ENCODE measurements at regions not wholly inside any gene's neighbourhood (a gene's known extent, or its start where the extent isn't known, plus 50 kb on each side); places are given as distances from the start of the nearest gene placed in this dataset.
"Not testable (repeated sequence)": the region's sequence is repeated elsewhere in the genome, so short reads cannot be mapped to it uniquely, and the experiment has no call there.

- Histone ChIP-seq H3K4me3 (ENCODE audit: low read depth, low read length) (no peak overlapping the region), H3K27ac (ENCODE audit: low read depth) (no peak overlapping the region), H3K36me3 (ENCODE audit: insufficient read depth) (no peaks in the 10 kb centered on the region), H3K4me1 (ENCODE audit: insufficient read depth) (no peaks in the 10 kb centered on the region)
- no peak for DNase-seq (ENCODE audit: extremely low spot score)
- WGBS = 91% methylated on average over 3 of the region's 3 CpGs
Observed at GRCh38 chr1:43108080-43108479, 64.0 kb downstream of the EBNA1BP2 start.

DNA sequence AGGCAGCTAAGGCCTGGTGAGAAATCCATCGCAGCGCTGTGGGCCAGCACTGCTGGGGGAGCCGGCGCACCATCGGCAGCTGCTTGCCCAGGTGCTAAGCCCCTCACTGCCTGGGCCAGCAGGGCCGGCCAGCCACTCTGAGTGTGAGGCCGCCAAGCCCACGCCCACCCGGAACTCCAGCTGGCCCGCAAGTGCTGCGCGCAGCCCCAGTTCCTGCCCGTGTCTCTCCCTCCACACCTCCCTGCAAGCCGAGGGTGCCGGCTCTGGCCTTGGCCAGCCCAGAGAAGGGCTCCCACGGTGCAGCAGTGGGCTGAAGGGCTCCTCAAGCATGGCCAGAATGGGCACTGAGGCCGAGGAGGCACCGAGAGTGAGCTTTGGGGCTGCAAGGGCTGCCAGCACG, 64.4 kb downstream of the EBNA1BP2 start:
- Histone ChIP-seq H3K4me3 (ENCODE audit: low read depth, low read length) (no peak overlapping the region), H3K4me1 (ENCODE audit: insufficient read depth) (no peaks in the 10 kb centered on the region), H3K27ac (ENCODE audit: low read depth) (no peak overlapping the region), H3K36me3 (ENCODE audit: insufficient read depth) (no peaks in the 10 kb centered on the region)
- DNase-seq (ENCODE audit: extremely low spot score) = no peak
- WGBS = 92% methylated on average over 19 of the region's 19 CpGs

GRCh38 chr1:43104027-43104763, 67.9 kb downstream of the EBNA1BP2 start:
- DNase-seq (ENCODE audit: extremely low spot score) = no peak
- WGBS = 96% methylated on average over 3 of the region's 3 CpGs
- H3K4me3 ChIP-seq (ENCODE audit: low read depth, low read length) = no peak overlapping the region
- H3K27ac ChIP-seq (ENCODE audit: low read depth) = no peak overlapping the region
- H3K36me3 ChIP-seq (ENCODE audit: insufficient read depth) = no peaks in the 10 kb centered on the region
- H3K4me1 ChIP-seq (ENCODE audit: insufficient read depth) = no peaks in the 10 kb centered on the region

GRCh38 chr1:43101061-43101460, 71.0 kb downstream of the EBNA1BP2 start:
- H3K4me1 ChIP-seq (ENCODE audit: insufficient read depth) = no peaks in the 10 kb centered on the region
- H3K4me3 ChIP-seq (ENCODE audit: low read depth, low read length) = no peak overlapping the region
- 83% methylated on average over 2 of the region's 2 CpGs for WGBS
- H3K36me3 ChIP-seq (ENCODE audit: insufficient read depth) = no peaks in the 10 kb centered on the region
- DNase-seq (ENCODE audit: extremely low spot score) = no peak
- no peak overlapping the region for H3K27ac ChIP-seq (ENCODE audit: low read depth)

- Histone ChIP-seq H3K27ac (ENCODE audit: low read depth) (no peak overlapping the region), H3K4me3 (ENCODE audit: low read depth, low read length) (no peak overlapping the region), H3K36me3 (ENCODE audit: insufficient read depth) (no peaks in the 10 kb centered on the region), H3K4me1 (ENCODE audit: insufficient read depth) (no peaks in the 10 kb centered on the region)
- 73% methylated on average over 2 of the region's 2 CpGs for WGBS
- no peak for DNase-seq (ENCODE audit: extremely low spot score)
Observed at GRCh38 chr1:43098200-43098599, 73.9 kb downstream of the EBNA1BP2 start.

GRCh38 chr1:43096528-43096927, 75.6 kb downstream of the EBNA1BP2 start:
- 90% methylated on average over 3 of the region's 3 CpGs for WGBS
- not testable (repeated sequence) for H3K4me1 ChIP-seq (ENCODE audit: insufficient read depth); H3K36me3 ChIP-seq (ENCODE audit: insufficient read depth); DNase-seq (ENCODE audit: extremely low spot score); H3K4me3 ChIP-seq (ENCODE audit: low read depth, low read length); H3K27ac ChIP-seq (ENCODE audit: low read depth)

DNA sequence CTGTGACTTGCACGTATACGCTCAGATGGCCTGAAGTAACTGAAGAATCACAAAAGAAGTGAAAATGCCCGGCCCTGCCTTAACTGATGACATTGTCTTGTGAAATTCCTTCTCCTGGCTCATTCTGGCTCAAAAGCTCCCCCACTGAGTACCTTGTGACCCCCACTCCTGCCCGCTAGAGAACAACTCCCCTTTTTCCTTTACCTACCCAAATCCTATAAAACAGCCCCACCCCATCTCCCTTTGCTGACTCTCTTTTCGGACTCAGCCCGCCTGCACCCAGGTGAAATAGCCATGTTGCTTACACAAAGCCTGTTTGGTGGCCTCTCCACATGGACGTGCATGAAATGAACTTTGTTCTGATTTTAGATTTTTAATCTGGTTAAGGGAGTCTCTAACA, 81.3 kb downstream of the EBNA1BP2 start:
- H3K36me3 ChIP-seq (ENCODE audit: insufficient read depth); H3K4me1 ChIP-seq (ENCODE audit: insufficient read depth); H3K27ac ChIP-seq (ENCODE audit: low read depth); DNase-seq (ENCODE audit: extremely low spot score); H3K4me3 ChIP-seq (ENCODE audit: low read depth, low read length): not testable (repeated sequence)
- 65% methylated on average over 7 of the region's 7 CpGs for WGBS

GRCh38 chr1:43090157-43090556, 81.9 kb downstream of the EBNA1BP2 start:
- DNase-seq (ENCODE audit: extremely low spot score); H3K36me3 ChIP-seq (ENCODE audit: insufficient read depth); H3K4me3 ChIP-seq (ENCODE audit: low read depth, low read length); H3K27ac ChIP-seq (ENCODE audit: low read depth); H3K4me1 ChIP-seq (ENCODE audit: insufficient read depth): not testable (repeated sequence)
- WGBS = 76% methylated on average over 2 of the region's 2 CpGs

GRCh38 chr1:43083375-43083891, 88.7 kb downstream of the EBNA1BP2 start:
- no peak overlapping the region for H3K27ac ChIP-seq (ENCODE audit: low read depth)
- H3K4me3 ChIP-seq (ENCODE audit: low read depth, low read length) = no peak overlapping the region
- WGBS = 93% methylated on average over 1 of the region's 1 CpG
- H3K4me1 ChIP-seq (ENCODE audit: insufficient read depth) = no peaks in the 10 kb centered on the region
- H3K36me3 ChIP-seq (ENCODE audit: insufficient read depth) = no peaks in the 10 kb centered on the region
- no peak for DNase-seq (ENCODE audit: extremely low spot score)

DNA sequence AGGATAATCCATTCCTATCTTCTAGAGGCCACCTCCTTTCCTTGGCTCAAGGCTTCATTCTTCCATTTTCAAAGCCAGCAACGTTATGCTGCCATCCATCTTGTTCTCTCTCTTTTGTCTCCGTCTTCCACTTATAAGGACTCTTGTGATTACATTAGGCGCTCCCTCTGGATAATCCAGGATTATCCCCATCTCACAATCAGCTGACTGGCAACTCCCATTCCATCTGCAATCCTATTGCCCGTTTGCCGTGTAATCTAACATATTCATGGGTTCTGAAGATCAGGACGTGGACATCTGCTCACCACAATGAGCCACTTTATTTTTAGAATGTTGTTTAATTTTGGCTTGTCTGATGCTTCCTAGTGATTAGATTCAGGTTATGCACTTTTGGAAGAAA, 89.3 kb downstream of the EBNA1BP2 start:
- WGBS = 47% methylated on average over 6 of the region's 6 CpGs
- Histone ChIP-seq H3K27ac (ENCODE audit: low read depth) (no peak overlapping the region), H3K4me3 (ENCODE audit: low read depth, low read length) (no peak overlapping the region), H3K4me1 (ENCODE audit: insufficient read depth) (no peaks in the 10 kb centered on the region), H3K36me3 (ENCODE audit: insufficient read depth) (no peaks in the 10 kb centered on the region)
- DNase-seq (ENCODE audit: extremely low spot score) = no peak

DNA sequence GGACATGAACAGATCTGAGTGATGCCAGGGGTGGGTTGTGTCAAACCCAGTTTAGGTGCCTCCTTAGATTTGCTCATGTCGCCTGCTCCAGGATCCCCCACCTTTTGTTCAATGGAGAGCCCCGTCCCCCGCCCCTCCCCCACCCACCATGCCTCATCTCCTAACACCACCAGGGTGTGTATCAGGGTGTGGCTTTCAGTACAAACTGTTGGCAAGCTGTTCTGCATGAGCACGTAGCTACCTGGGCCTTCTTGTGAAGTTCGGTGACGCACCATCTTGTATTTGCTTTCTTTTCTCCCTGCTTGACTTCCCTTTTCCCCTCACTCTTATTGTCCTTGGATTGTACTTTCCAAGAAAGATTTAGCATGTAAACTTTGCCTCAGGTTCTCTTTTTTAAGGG, 94.8 kb downstream of the EBNA1BP2 start:
- Histone ChIP-seq H3K4me1 (ENCODE audit: insufficient read depth) (peaks cover 1% of the 10 kb centered on the region), H3K36me3 (ENCODE audit: insufficient read depth) (no peaks in the 10 kb centered on the region), H3K4me3 (ENCODE audit: low read depth, low read length) (no peak overlapping the region), H3K27ac (ENCODE audit: low read depth) (no peak overlapping the region)
- DNase-seq (ENCODE audit: extremely low spot score) = no peak
- WGBS = 79% methylated on average over 6 of the region's 6 CpGs

GRCh38 chr1:43074709-43075108, 97.4 kb downstream of the EBNA1BP2 start:
- Histone ChIP-seq H3K36me3 (ENCODE audit: insufficient read depth) (no peaks in the 10 kb centered on the region), H3K27ac (ENCODE audit: low read depth) (no peak overlapping the region), H3K4me3 (ENCODE audit: low read depth, low read length) (no peak overlapping the region), H3K4me1 (ENCODE audit: insufficient read depth) (peaks cover 1% of the 10 kb centered on the region)
- 95% methylated on average over 2 of the region's 2 CpGs for WGBS
- no peak for DNase-seq (ENCODE audit: extremely low spot score)

- no peak overlapping the region for H3K4me3 ChIP-seq (ENCODE audit: low read depth, low read length)
- H3K27ac ChIP-seq (ENCODE audit: low read depth) = no peak overlapping the region
- no peaks in the 10 kb centered on the region for H3K36me3 ChIP-seq (ENCODE audit: insufficient read depth)
- H3K4me1 ChIP-seq (ENCODE audit: insufficient read depth) = peaks cover 1% of the 10 kb centered on the region
- WGBS = 78% methylated on average over 3 of the region's 3 CpGs
- no peak for DNase-seq (ENCODE audit: extremely low spot score)
Observed at GRCh38 chr1:43074244-43074643, 97.8 kb downstream of the EBNA1BP2 start.

GRCh38 chr1:43073490-43074230, 98.4 kb downstream of the EBNA1BP2 start:
- 24% methylated on average over 8 of the region's 8 CpGs for WGBS
- Histone ChIP-seq H3K36me3 (ENCODE audit: insufficient read depth) (no peaks in the 10 kb centered on the region), H3K4me3 (ENCODE audit: low read depth, low read length) (no peak overlapping the region), H3K4me1 (ENCODE audit: insufficient read depth) (peaks cover 1% of the 10 kb centered on the region), H3K27ac (ENCODE audit: low read depth) (no peak overlapping the region)
- DNase-seq (ENCODE audit: extremely low spot score) = no peak
